ENCODE measurements at regions not wholly inside any gene's neighbourhood (a gene's known extent, or its start where the extent isn't known, plus 50 kb on each side); places are given as distances from the start of the nearest gene placed in this dataset.

DNA sequence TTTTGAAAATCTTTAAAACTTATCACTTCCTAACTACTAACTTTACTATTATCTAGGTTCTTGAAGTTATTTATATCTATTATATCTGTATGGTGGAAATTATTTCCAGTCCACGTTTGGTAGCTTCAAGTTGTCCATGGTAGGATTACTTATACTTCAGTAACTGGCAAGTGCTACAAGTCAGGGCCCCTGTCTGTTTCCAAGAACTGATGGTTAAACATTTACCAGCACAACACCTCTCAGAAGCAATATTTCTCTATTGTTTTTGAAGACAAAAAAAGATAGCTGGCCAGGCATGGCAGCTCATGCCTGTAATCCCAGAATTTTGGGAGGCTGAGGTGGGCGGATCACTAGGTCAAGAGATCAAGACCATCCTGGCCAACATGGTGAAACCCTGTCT is 240.4 kb upstream of the RHOBTB1 start:
- Mint-ChIP-seq H3K4me1 (no peaks in the 10 kb centered on the region), H3K9me3 (peaks cover 6% of the 10 kb centered on the region; the same call in 1 of the 2 replicates), H3K27me3 (ENCODE audit: low read depth) (no peaks in the 10 kb centered on the region), H3K27ac (no peak overlapping the region), H3K4me3 (no peak overlapping the region), H3K36me3 (no peaks in the 10 kb centered on the region)
- CTCF ChIA-PET = no interaction called here
- ATAC-seq (no peak), DNase-seq (ENCODE audit: low spot score) (no peak)
- TF ChIP-seq, protein P1, sequence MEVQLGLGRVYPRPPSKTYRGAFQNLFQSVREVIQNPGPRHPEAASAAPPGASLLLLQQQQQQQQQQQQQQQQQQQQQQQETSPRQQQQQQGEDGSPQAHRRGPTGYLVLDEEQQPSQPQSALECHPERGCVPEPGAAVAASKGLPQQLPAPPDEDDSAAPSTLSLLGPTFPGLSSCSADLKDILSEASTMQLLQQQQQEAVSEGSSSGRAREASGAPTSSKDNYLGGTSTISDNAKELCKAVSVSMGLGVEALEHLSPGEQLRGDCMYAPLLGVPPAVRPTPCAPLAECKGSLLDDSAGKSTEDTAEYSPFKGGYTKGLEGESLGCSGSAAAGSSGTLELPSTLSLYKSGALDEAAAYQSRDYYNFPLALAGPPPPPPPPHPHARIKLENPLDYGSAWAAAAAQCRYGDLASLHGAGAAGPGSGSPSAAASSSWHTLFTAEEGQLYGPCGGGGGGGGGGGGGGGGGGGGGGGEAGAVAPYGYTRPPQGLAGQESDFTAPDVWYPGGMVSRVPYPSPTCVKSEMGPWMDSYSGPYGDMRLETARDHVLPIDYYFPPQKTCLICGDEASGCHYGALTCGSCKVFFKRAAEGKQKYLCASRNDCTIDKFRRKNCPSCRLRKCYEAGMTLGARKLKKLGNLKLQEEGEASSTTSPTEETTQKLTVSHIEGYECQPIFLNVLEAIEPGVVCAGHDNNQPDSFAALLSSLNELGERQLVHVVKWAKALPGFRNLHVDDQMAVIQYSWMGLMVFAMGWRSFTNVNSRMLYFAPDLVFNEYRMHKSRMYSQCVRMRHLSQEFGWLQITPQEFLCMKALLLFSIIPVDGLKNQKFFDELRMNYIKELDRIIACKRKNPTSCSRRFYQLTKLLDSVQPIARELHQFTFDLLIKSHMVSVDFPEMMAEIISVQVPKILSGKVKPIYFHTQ (CRISPR knock-in tag; IDR thresholded peaks at IDR 0.05) = no peak
- TF ChIP-seq SP1 (CRISPR knock-in tag; conservative IDR thresholded peaks at IDR 0.05) = no peak
- TF ChIP-seq ZNF317 (CRISPR knock-in tag; IDR thresholded peaks at IDR 0.05; ENCODE audit: borderline replicate concordance, low read depth) = no peak
- no peak for TF ChIP-seq ZBTB21 (CRISPR knock-in tag; IDR thresholded peaks at IDR 0.05; ENCODE audit: borderline replicate concordance)
- no peak for TF ChIP-seq HMGA2 (CRISPR knock-in tag; IDR thresholded peaks at IDR 0.05)
- TF ChIP-seq RELA (CRISPR knock-in tag; IDR thresholded peaks at IDR 0.05; ENCODE audit: borderline replicate concordance) = no peak
- no peak for TF ChIP-seq ZNF263 (CRISPR knock-in tag; IDR thresholded peaks at IDR 0.05; ENCODE audit: low read depth)
- no peak for TF ChIP-seq ATF1 (CRISPR knock-in tag; IDR thresholded peaks at IDR 0.05)
- no peak for TF ChIP-seq PRRX2 (CRISPR knock-in tag; IDR thresholded peaks at IDR 0.05)
- TF ChIP-seq, protein P2, sequence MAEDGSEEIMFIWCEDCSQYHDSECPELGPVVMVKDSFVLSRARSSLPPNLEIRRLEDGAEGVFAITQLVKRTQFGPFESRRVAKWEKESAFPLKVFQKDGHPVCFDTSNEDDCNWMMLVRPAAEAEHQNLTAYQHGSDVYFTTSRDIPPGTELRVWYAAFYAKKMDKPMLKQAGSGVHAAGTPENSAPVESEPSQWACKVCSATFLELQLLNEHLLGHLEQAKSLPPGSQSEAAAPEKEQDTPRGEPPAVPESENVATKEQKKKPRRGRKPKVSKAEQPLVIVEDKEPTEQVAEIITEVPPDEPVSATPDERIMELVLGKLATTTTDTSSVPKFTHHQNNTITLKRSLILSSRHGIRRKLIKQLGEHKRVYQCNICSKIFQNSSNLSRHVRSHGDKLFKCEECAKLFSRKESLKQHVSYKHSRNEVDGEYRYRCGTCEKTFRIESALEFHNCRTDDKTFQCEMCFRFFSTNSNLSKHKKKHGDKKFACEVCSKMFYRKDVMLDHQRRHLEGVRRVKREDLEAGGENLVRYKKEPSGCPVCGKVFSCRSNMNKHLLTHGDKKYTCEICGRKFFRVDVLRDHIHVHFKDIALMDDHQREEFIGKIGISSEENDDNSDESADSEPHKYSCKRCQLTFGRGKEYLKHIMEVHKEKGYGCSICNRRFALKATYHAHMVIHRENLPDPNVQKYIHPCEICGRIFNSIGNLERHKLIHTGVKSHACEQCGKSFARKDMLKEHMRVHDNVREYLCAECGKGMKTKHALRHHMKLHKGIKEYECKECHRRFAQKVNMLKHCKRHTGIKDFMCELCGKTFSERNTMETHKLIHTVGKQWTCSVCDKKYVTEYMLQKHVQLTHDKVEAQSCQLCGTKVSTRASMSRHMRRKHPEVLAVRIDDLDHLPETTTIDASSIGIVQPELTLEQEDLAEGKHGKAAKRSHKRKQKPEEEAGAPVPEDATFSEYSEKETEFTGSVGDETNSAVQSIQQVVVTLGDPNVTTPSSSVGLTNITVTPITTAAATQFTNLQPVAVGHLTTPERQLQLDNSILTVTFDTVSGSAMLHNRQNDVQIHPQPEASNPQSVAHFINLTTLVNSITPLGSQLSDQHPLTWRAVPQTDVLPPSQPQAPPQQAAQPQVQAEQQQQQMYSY (CRISPR knock-in tag; IDR thresholded peaks at IDR 0.05) = no peak
- no peak for TF ChIP-seq ZNF423 (CRISPR knock-in tag; IDR thresholded peaks at IDR 0.05)
- POLR2A ChIA-PET = no interaction called here

DNA sequence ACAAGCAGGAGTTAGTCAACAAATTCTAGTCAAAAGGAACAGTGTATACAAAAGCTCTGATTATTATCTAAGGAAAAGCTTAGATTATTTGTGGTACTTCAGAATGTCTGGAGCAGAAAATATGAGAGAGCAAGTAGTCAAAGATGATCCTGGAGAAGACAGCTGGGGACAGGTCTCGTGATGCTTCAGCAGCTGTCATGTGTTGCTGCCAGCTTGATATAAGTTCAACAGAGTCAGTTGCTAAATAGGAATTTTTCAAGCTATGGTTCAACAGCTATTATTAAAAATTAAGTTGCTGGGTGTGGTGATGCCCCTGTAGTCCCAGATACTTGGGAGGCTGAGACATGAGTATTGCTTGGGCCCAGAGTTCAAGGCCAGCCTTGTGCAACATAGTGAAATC is 240.0 kb upstream of the RHOBTB1 start:
- no peak overlapping the region for H3K4me3 Mint-ChIP-seq
- no peaks in the 10 kb centered on the region for H3K36me3 Mint-ChIP-seq
- H3K4me1 Mint-ChIP-seq = no peaks in the 10 kb centered on the region
- no peak overlapping the region for H3K27ac Mint-ChIP-seq
- ChIA-PET CTCF (no interaction called here), POLR2A (no interaction called here)
- ATAC-seq (no peak), DNase-seq (ENCODE audit: low spot score) (no peak)
- no peak for TF ChIP-seq NR1H2 (CRISPR knock-in tag; IDR thresholded peaks at IDR 0.05)
- TF ChIP-seq ZNF317 (CRISPR knock-in tag; IDR thresholded peaks at IDR 0.05; ENCODE audit: borderline replicate concordance, low read depth) = no peak
- no peak for TF ChIP-seq ATF1 (CRISPR knock-in tag; IDR thresholded peaks at IDR 0.05)
- H3K27me3 Mint-ChIP-seq (ENCODE audit: low read depth) = no peaks in the 10 kb centered on the region
- H3K9me3 Mint-ChIP-seq = peaks cover 6% of the 10 kb centered on the region; the same call in 1 of the 2 replicates

DNA sequence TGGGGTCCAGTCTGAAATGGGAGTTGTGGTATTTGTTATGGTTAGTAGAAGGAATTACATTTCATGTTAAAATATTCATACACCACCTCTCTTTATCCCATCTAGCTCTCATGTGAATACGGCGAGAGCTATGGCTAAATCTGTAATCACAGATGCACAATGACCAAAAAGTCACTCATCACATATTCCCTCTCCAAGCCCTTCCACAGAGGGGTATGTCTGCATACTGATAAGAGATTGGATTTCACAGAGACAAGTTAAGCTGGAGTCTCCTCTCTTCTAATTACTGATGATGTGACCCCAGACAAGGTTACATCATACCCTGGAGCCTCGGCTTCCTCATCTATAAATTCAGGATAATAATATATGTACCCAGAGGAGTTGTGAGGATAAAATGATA is 237.8 kb upstream of the RHOBTB1 start:
- ChIA-PET CTCF (no interaction called here), POLR2A (no interaction called here)
- ATAC-seq (no peak), DNase-seq (ENCODE audit: low spot score) (no peak)
- Mint-ChIP-seq H3K9me3 (peaks cover 6% of the 10 kb centered on the region; the same call in 1 of the 2 replicates), H3K4me3 (no peak overlapping the region), H3K27ac (no peak overlapping the region), H3K4me1 (no peaks in the 10 kb centered on the region), H3K27me3 (ENCODE audit: low read depth) (no peaks in the 10 kb centered on the region), H3K36me3 (no peaks in the 10 kb centered on the region)
- TF ChIP-seq, protein P3, sequence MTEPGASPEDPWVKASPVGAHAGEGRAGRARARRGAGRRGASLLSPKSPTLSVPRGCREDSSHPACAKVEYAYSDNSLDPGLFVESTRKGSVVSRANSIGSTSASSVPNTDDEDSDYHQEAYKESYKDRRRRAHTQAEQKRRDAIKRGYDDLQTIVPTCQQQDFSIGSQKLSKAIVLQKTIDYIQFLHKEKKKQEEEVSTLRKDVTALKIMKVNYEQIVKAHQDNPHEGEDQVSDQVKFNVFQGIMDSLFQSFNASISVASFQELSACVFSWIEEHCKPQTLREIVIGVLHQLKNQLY (CRISPR knock-in tag; IDR thresholded peaks at IDR 0.05) = no peak
- TF ChIP-seq, protein P4, sequence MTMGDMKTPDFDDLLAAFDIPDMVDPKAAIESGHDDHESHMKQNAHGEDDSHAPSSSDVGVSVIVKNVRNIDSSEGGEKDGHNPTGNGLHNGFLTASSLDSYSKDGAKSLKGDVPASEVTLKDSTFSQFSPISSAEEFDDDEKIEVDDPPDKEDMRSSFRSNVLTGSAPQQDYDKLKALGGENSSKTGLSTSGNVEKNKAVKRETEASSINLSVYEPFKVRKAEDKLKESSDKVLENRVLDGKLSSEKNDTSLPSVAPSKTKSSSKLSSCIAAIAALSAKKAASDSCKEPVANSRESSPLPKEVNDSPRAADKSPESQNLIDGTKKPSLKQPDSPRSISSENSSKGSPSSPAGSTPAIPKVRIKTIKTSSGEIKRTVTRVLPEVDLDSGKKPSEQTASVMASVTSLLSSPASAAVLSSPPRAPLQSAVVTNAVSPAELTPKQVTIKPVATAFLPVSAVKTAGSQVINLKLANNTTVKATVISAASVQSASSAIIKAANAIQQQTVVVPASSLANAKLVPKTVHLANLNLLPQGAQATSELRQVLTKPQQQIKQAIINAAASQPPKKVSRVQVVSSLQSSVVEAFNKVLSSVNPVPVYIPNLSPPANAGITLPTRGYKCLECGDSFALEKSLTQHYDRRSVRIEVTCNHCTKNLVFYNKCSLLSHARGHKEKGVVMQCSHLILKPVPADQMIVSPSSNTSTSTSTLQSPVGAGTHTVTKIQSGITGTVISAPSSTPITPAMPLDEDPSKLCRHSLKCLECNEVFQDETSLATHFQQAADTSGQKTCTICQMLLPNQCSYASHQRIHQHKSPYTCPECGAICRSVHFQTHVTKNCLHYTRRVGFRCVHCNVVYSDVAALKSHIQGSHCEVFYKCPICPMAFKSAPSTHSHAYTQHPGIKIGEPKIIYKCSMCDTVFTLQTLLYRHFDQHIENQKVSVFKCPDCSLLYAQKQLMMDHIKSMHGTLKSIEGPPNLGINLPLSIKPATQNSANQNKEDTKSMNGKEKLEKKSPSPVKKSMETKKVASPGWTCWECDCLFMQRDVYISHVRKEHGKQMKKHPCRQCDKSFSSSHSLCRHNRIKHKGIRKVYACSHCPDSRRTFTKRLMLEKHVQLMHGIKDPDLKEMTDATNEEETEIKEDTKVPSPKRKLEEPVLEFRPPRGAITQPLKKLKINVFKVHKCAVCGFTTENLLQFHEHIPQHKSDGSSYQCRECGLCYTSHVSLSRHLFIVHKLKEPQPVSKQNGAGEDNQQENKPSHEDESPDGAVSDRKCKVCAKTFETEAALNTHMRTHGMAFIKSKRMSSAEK (CRISPR knock-in tag; IDR thresholded peaks at IDR 0.05; ENCODE audit: borderline replicate concordance) = no peak
- TF ChIP-seq, protein P5, sequence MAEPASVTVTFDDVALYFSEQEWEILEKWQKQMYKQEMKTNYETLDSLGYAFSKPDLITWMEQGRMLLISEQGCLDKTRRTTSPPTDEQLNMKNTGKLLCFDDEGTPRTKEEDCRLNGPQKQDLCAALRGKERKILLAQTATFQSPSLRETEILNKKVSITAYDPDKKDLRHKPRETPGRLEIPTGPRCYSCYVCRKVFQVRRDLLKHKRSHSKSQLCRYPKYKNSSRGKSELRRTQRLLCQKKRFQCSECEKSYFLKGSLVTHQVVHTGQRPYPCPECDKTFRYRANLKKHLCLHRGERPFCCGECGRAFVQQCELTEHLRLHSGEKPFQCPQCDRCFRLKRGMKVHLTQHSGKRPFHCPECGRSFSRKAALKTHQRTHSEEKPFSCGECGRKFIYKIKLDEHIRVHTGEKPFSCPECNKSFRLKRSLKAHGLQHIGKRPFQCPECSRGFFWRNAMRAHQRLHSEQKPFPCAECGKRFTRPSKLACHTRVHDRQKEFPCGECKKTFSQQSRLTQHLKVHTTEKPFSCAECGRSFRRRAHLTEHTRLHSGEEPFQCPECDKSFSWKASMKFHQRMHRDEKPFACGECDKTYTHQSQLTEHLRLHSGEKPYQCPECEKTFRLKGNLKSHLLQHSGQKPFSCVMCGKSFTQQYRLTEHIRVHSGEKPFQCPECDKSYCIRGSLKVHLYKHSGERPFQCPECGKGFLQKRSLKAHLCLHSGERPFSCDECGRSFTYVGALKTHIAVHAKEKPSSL (CRISPR knock-in tag; conservative IDR thresholded peaks at IDR 0.05) = no peak
- TF ChIP-seq NFYB (CRISPR knock-in tag; conservative IDR thresholded peaks at IDR 0.05; ENCODE audit: low read depth) = no peak
